H54 (cell line): ENCODE measurements at regions not wholly inside any gene's neighbourhood (a gene's known extent, or its start where the extent isn't known, plus 50 kb on each side); places are given as distances from the start of the nearest gene placed in this dataset.
"Not testable (repeated sequence)": the region's sequence is repeated elsewhere in the genome, so short reads cannot be mapped to it uniquely, and the experiment has no call there.

ENCODE experiments used
- DNase-seq: peaks from one replicate; pipeline ENCODE4 v3.0.0; 2011; ENCODE audit warnings: low spot score, mixed read lengths; ENCODE audit not compliant: insufficient read length
- FAIRE-seq: peaks from 3 replicates; lab custom pipeline; 2011; peaks lifted over from hg19 to GRCh38; lab: Jason Lieb, UNC
- POLR2A ChIP-seq: IDR thresholded peaks from 2 replicates; pipeline ENCODE4 v1.6.1; 2011; ENCODE audit warnings: low read depth, mild to moderate bottlenecking, low read length

- DNase-seq (no peak), FAIRE-seq (no peak)
- no peak for TF ChIP-seq POLR2A
Measured at GRCh38 chr13:81314461-81314860, 973.5 kb upstream of the SPRY2 start.

GRCh38 chr13:81305928-81306327 is 965.0 kb upstream of the SPRY2 start:
- no peak for DNase-seq
- no peak for TF ChIP-seq POLR2A
- no peak for FAIRE-seq

DNA sequence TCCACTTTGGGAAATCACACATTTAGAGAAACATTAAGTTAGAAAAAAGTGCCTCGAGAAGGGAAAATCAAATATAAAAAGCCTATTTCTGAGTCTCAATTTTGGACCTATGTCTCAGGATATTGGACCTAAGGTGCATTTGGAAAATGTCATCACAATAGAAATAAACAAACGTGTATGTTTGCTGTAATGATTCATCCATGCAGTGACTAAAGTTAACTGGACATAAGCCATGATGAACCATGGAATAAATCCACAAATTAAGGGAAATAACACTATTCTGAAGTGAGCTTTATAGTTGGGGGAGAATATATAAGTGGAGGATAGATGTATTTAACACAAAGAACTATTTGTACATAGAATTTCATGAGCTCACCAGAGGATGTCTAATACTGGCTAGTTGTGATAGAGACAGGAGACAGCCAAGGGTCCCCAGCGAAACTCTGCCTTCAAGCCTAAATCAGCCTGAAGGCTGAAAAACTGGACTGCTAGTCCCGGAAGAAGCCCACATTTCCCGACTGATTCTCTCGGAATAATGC is 963.3 kb upstream of the SPRY2 start:
- no peak for TF ChIP-seq POLR2A
- FAIRE-seq = no peak
- no peak for DNase-seq

DNA sequence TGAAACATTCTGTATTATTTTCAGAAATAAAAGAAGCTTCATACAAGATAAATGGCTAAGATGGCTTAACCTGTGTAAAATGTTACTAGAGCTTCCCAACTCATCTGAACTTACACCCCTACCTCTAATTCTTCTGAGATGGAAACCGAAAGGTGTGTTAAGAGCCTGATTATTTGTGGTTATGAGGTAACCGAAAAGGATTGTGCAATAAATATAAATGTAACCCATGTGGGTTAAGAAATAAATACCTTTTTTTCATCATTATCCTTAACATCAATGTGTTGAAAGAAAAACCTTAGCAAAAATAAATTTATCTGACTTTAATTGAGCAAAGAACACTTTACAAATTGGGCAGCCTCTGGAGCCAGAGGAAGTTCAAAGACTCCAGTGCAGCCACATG is 961.8 kb upstream of the SPRY2 start:
- FAIRE-seq (no peak), DNase-seq (no peak)
- TF ChIP-seq POLR2A = no peak

DNA sequence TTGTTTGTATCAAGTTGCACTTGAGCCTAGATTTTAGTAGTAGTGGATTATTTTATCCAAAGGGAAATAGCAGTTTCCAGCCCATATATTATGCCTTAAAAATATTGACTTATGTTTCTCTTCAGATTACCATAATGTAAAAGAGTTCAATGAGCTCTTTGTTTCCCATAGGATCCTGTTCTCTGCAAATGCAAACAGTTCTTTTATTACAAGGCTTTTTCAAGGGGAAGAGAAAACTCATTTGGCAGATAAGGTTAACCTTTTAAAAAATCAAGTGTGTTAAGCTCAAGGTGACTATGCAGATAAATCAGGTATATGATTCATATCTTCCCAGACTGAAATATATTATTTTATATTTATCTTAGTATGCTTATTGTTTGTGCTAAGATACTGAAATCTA is 961.2 kb upstream of the SPRY2 start:
- DNase-seq (no peak), FAIRE-seq (no peak)
- TF ChIP-seq POLR2A = no peak

- TF ChIP-seq POLR2A = no peak
- DNase-seq (no peak), FAIRE-seq (no peak)
Measured at GRCh38 chr13:81295177-81295576, 954.3 kb upstream of the SPRY2 start.

DNA sequence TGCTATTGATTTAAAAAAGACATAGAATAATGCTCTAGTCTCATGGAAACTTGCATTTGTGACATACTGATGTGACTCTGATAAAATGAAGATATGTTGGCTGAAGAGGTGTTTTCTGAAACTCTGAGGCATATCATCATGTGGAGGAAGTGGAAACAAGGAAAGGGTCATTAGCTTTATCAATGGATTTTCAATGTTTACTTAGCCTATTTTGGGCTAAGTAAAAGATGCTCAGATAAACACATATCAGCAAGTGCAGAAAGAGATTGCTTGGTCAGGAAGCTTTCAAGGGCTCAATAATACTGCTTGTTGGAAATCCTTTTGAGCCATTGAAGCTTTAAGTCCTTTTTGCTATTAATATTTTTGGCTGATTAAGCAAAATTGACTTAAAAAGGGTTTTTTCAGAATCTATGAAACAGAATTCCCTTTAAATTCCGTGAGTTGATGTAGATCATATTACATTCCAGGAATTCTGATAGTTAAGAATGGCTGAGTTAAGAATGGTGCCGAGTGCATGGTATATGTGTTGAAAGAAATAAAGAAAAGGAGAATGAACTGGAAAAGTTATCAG is 952.8 kb upstream of the SPRY2 start:
- no peak for TF ChIP-seq POLR2A
- FAIRE-seq (no peak), DNase-seq (no peak)

DNA sequence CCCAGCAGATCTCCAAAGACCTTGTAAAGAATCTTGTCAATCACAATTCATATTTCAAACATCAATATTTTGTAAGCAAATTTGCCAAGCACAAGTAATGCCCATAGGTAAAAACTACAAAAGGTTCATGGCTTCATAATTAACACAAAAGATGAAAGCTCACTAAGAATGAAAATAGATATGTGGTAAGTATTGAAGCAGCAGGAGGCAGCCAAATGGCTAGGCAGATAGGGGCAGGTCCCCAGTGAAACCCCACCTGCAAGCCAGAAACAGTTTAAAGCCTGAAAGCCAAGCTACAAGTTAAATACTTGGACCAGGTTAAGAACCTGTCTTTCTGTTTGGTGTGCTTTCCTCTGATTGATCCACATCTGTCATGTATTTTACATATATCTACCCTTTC is 942.6 kb upstream of the SPRY2 start:
- TF ChIP-seq POLR2A = no peak
- no peak for FAIRE-seq
- DNase-seq = no peak

GRCh38 chr13:81283062-81283461 is 942.1 kb upstream of the SPRY2 start:
- FAIRE-seq = no peak
- TF ChIP-seq POLR2A = no peak
- DNase-seq = no peak

DNA sequence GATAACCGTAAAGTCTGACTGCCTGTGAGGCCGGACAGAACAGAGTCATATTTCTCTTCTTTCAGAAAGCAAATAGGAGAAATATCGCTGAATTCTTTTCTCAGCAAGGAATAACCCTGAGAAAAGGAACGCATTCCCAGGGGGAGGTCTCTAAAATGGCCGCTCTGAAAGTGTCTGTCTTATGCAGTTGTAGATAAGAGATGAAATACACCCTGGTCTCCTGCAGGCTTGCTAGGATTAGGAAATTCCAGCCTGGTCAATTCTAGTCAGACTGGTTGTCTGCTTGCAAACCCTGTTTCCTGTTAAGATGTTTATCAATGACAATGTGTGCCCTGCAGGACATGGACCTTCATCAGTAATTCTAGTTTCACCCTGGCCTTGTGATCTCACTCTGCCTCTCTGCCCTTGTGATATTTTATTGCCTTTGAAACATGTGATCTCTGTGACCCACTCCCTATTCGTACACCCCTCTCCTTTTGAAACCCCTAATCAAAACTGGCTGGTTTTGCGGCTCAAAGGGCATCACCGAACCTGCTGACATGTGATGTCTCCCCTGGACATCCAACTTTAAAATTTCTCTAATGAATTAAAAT is 934.8 kb upstream of the SPRY2 start:
- no peak for TF ChIP-seq POLR2A
- FAIRE-seq = no peak
- no peak for DNase-seq

DNA sequence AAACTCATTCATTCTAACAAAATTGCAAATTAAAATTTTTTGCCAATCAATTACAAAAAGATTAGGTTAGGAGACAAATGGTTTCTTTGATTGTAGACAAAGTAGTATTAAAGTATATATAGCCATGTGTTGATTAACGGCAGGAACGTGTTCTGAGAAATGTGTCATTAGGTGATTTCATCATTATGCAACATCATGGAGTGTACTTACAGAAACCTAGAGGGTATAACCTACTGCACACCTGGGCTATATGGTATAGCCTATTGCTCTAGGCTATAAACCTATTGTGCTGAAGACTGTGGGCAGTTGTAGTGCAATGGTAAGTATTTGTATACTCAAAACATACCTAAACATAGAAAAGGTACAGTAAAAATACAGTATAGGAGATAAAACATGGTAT is 906.8 kb upstream of the SPRY2 start:
- DNase-seq (no peak), FAIRE-seq (no peak)
- no peak for TF ChIP-seq POLR2A

DNA sequence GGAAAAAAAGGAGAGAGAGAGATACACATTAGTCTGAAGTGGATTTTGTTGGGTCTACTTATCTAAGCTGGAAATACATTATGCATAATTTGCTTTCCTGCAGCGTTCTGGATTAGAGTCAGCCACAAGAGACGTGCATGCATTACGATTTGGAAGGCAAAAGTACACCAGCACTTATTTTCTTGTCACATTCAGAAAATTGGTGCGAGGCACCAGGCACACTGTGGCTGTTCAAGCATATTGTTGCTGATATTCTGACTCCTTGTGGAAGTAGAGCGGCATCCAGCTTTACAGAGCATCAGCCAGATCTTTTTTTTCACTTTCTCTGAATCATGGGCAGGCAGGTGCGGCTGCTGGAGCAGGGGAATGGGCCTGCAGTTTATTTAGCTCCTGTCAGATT is 905.6 kb upstream of the SPRY2 start:
- TF ChIP-seq POLR2A = no peak
- FAIRE-seq (no peak), DNase-seq (no peak)

DNA sequence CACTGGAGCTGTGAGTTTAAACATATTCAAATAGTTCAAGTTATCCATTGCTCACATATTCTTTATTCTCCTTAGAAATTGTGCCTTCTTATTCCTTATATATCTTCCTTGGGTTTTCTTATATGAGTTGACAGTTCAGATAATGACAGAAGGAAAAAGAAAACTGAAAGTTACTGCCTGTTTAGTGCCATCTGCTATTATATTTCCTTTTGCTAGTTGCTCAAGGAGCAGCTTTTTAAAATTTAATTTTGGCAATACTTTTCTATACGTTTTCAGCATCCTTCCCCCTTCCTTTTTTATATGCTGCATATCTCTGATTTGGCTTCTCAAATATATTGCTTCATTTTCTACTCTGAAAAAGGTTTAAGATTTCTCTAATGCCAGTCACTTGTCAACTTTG is 903.1 kb upstream of the SPRY2 start:
- TF ChIP-seq POLR2A = no peak
- no peak for FAIRE-seq
- no peak for DNase-seq

DNA sequence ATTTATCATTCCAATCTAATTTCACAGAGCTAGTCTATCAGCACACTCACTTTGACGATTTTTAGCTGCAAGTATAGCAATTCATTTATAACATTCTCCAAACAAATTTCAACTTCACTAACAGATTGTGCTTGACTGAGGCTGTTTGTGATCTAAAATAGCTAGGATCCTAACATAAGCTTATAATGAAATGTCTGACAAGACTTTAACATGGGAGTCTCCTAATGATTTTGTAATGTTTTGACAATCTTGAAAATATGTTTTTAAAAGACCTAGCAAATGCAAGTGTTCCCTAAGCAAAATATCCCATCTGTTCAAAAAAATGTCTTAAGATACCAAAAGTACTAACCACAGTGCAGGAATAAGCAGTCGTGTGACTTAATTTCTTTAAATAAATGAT is 889.5 kb upstream of the SPRY2 start:
- no peak for FAIRE-seq
- no peak for TF ChIP-seq POLR2A
- no peak for DNase-seq

DNA sequence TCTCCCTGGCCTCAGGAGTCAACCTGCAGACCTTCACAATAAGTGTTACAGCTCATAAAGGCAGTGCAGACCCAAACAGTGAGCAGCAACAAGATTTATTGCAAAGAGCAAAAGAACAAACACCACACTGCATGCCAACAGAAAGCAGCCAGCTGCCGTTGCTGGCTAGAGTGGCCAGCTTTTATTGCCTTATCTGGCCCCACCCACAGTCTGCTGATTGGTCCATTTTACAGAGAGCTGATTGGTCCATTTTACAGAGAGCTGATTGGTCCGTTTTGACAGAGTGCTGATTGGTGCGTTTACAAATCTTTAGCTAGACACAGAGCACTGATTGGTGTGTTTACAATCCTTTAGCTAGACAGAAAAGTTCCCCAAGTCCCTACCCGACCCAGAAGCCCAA is 885.9 kb upstream of the SPRY2 start:
- DNase-seq, FAIRE-seq: not testable (repeated sequence)
